Left ventricle myocardium inferior (tissue), 1 donor: ENCODE measurements at regions not wholly inside any gene's neighbourhood (a gene's known extent, or its start where the extent isn't known, plus 50 kb on each side); places are given as distances from the start of the nearest gene placed in this dataset.
"Not testable (repeated sequence)": the region's sequence is repeated elsewhere in the genome, so short reads cannot be mapped to it uniquely, and the experiment has no call there.

Experiments used
- DNase-seq: peaks from one replicate; pipeline ENCODE4 v3.0.0-alpha.2; 2020
- H3K27ac ChIP-seq: fragments of 200-600 bp; replicated peaks from 2 replicates; pipeline ENCODE4 v1.8.0; 2021
- H3K27me3 ChIP-seq: fragments of 200-600 bp; 2 replicates; pipeline ENCODE4 v1.8.0; 2021; ENCODE audit warnings: low read depth
- H3K36me3 ChIP-seq: fragments of 200-600 bp; 2 replicates; pipeline ENCODE4 v1.8.0; 2021
- H3K4me1 ChIP-seq: fragments of 200-600 bp; 2 replicates; pipeline ENCODE4 v1.8.0; 2021
- H3K4me3 ChIP-seq: fragments of 200-600 bp; 2 replicates; pipeline ENCODE4 v1.8.0; 2021; ENCODE audit warnings: mild to moderate bottlenecking, moderate library complexity
- H3K9me3 ChIP-seq: fragments of 200-600 bp; replicated peaks from 2 replicates; pipeline ENCODE4 v1.8.0; 2021
- intact Hi-C: fragments of 100-400 bp; cut with micrococcal nuclease; formaldehyde crosslinking; loops from one replicate; pipeline ENCODE4 v1.11.0; 2022
- TF ChIP-seq, protein P1 (sequence below): fragments of 200-600 bp; IDR thresholded peaks from 2 replicates; pipeline ENCODE4 v1.8.0; 2021; ENCODE audit warnings: antibody characterized with exemption, mild to moderate bottlenecking, borderline replicate concordance
- donor health status: DM: no; HTN: yes; CAD: no; lungs with severe emphysema.

DNA sequence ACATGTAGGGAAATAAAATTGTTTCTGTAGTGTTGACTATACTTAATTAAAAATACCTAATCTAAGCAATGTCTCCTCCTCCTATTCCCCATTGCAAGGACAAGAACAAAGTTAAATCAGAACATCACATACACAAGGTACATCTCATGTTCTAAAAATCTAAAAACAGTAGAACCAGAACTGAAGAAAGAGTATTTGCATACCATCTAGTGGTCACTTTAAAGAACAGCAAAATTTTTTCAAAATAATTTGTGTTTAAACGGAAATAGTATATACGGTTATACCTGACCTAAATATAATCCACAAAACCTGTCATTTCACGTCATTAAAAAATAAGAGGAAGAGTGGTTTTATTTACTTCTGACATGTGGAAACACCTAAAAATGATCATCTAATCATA is 294.3 kb upstream of the KCNH7 start:
- no peaks in the 10 kb centered on the region for H3K4me1 ChIP-seq
- DNase-seq, result no peak
- no peak overlapping the region for H3K27ac ChIP-seq
- TF ChIP-seq, protein P1, sequence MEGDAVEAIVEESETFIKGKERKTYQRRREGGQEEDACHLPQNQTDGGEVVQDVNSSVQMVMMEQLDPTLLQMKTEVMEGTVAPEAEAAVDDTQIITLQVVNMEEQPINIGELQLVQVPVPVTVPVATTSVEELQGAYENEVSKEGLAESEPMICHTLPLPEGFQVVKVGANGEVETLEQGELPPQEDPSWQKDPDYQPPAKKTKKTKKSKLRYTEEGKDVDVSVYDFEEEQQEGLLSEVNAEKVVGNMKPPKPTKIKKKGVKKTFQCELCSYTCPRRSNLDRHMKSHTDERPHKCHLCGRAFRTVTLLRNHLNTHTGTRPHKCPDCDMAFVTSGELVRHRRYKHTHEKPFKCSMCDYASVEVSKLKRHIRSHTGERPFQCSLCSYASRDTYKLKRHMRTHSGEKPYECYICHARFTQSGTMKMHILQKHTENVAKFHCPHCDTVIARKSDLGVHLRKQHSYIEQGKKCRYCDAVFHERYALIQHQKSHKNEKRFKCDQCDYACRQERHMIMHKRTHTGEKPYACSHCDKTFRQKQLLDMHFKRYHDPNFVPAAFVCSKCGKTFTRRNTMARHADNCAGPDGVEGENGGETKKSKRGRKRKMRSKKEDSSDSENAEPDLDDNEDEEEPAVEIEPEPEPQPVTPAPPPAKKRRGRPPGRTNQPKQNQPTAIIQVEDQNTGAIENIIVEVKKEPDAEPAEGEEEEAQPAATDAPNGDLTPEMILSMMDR, result peak; percentile 37
- H3K36me3 ChIP-seq, result no peaks in the 10 kb centered on the region
- intact Hi-C loops, result no loop called here
- H3K9me3 ChIP-seq, result no peaks in the 10 kb centered on the region
- H3K27me3 ChIP-seq, result no peaks in the 10 kb centered on the region
- no peak overlapping the region for H3K4me3 ChIP-seq

DNA sequence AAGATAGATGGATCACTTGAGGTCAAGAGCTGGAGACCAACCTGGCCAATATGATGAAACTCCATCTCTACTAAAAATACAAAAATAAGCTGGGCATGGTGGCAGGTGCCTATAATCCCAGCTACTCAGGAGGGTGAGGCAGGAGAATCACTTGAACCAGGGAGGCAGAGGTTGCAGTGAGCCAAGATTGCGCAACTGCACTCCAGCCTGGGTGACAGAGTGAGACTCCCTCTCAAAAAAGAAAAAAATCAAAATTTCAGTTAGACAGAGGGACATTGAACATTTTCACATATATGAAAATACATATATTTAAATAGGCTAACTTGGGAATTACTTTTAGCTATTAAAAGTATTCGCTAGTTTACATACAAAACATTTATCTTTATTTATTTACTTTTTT is 293.6 kb upstream of the KCNH7 start:
- H3K4me1 ChIP-seq, H3K27me3 ChIP-seq, DNase-seq, H3K9me3 ChIP-seq, H3K36me3 ChIP-seq, intact Hi-C loops, H3K4me3 ChIP-seq, H3K27ac ChIP-seq: not testable (repeated sequence)

DNA sequence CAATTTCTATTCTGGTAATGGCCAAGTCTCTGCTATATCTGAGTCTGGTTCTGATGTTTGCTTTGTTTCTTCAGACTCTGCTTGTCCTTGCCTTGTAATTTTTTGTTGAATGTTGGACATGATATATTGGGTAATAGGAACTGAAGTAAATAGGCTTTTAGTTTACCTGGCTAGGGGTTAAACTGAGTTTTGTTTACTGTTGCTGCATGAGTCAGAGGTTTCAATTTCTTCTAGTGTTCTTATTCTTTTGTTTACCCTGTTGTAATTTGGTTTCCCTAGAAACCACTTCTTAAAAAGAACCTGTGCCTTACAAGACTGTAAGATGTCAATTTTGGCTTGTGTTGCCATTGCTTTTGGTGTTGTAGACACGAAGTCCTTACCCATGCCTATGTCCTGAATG is 285.0 kb upstream of the KCNH7 start:
- Histone ChIP-seq H3K9me3 (no peaks in the 10 kb centered on the region), H3K27me3 (peaks cover 11% of the 10 kb centered on the region), H3K27ac (no peak overlapping the region), H3K4me3 (no peak overlapping the region), H3K36me3 (no peaks in the 10 kb centered on the region), H3K4me1 (no peaks in the 10 kb centered on the region)
- intact Hi-C loops, result no loop called here
- TF ChIP-seq, protein P1, result no peak
- no peak for DNase-seq

DNA sequence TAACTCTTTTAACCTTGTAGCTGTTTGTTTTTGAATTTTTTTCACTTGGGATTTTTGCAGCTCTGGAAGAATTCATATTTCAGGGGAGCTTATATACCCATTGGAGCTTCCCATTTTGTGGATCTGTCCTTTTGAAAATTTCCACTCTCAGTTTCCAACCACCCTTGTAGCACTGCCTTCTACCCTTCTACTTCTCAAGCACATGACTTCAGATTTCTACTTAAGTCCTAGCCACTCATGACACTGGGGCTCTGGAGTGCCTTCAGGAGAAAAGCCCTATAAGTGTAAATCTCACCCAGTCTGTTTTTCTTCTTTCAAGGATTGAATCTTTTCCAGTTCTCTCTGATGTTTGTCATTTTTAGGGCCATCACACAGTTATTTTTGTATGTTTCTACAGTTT is 283.7 kb upstream of the KCNH7 start:
- intact Hi-C loops, result no loop called here
- no peak overlapping the region for H3K27ac ChIP-seq
- no peaks in the 10 kb centered on the region for H3K9me3 ChIP-seq
- no peaks in the 10 kb centered on the region for H3K36me3 ChIP-seq
- no peaks in the 10 kb centered on the region for H3K4me1 ChIP-seq
- DNase-seq, result no peak
- H3K4me3 ChIP-seq, result no peak overlapping the region
- H3K27me3 ChIP-seq, result peaks cover 14% of the 10 kb centered on the region
- TF ChIP-seq, protein P1, result no peak

DNA sequence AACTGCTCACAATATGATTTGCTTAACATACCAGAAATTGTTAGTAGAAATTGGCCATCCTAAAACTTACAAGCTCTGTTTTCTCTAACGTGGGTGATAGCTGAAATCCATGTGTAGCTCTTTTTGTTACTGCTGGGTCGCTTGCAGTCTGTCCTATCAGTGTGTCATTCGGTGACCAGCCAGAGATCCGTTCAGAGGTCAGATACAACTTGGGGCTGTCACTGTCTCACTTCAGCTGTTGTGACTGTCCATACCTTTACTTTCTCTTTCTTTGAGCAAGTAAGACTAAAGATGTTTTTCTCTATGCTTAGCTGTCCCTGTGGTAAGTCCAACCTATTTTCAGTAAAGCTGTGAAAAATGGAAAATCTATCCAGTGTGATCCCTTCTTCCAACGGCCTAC is 282.9 kb upstream of the KCNH7 start:
- Histone ChIP-seq H3K27ac (no peak overlapping the region), H3K27me3 (peaks cover 14% of the 10 kb centered on the region), H3K36me3 (no peaks in the 10 kb centered on the region), H3K4me1 (no peaks in the 10 kb centered on the region), H3K4me3 (no peak overlapping the region), H3K9me3 (no peaks in the 10 kb centered on the region)
- TF ChIP-seq, protein P1, result no peak
- intact Hi-C loops, result no loop called here
- DNase-seq, result no peak

DNA sequence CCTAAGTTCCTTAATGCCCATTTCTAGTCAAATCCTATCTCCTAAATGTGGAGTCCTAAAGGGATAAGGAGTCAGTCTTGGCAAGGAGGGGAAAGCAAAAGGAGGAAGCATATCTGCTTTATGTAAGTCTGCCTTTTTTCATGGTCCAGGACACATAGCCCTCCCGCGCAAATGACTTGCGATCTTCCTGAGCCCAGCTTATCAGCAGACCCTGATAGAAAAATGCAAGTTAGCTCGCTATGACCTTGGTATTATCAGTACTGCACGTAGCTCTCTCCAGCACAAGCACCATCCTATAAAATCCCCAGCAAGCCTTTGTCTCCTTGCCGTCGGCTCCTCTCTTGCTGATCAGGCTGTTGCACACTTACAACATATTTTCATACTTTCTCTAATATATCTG is 281.4 kb upstream of the KCNH7 start:
- Histone ChIP-seq H3K4me3 (no peak overlapping the region), H3K9me3 (no peaks in the 10 kb centered on the region), H3K36me3 (no peaks in the 10 kb centered on the region), H3K4me1 (no peaks in the 10 kb centered on the region), H3K27me3 (peaks cover 8% of the 10 kb centered on the region), H3K27ac (no peak overlapping the region)
- no peak for DNase-seq
- intact Hi-C loops, result no loop called here
- TF ChIP-seq, protein P1, result no peak
